GM12878 (cell line): ENCODE measurements at regions not wholly inside any gene's neighbourhood (a gene's known extent, or its start where the extent isn't known, plus 50 kb on each side); places are given as distances from the start of the nearest gene placed in this dataset.
A peak's percentile ranks its signal among the peaks of the same experiment; 100 is the strongest.

Experiments used
- ATAC-seq: fragments of 200-7000 bp; cut with Tn5 transposase; 3 replicates; pipeline ENCODE4 v1.9.1; 2020; ENCODE audit warnings: mild to moderate bottlenecking, moderate library complexity
- BruUV-seq: library from RNA; stranded (reverse); fragments of 400-500 nt; replicated peaks from 2 replicates; lab custom pipeline; 2021; lab: Mats Ljungman, UMichigan
- CTCF ChIA-PET: fragments of 300-600 bp; sonication (Branson Sonifier 250); formaldehyde crosslinking; extraction: SDS; loops from one replicate; lab custom pipeline; 2021; ENCODE audit warnings: inconsistent platforms; lab: Yijun Ruan, JAX
- POLR2A ChIA-PET: fragments of 350-600 bp; formaldehyde crosslinking; extraction: SDS; loops from one replicate; lab custom pipeline; 2021; ENCODE audit warnings: inconsistent platforms; lab: Charles Lee
- RAD21 ChIA-PET: fragments of 300-600 bp; sonication (Branson Sonifier 250); formaldehyde crosslinking; loops from one replicate; lab custom pipeline; 2023; ENCODE audit warnings: antibody characterized with exemption; ENCODE audit not compliant: unreplicated experiment; lab: Charles Lee
- SMC1A ChIA-PET: fragments of 300-600 bp; sonication (Branson Sonifier 250); formaldehyde crosslinking; loops from one replicate; lab custom pipeline; 2023; ENCODE audit not compliant: unreplicated experiment, uncharacterized antibody; lab: Charles Lee
- DNase-seq: peaks from one replicate; pipeline ENCODE4 v3.0.0-alpha.2; 2011; ENCODE audit warnings: low read depth, low spot score
- FAIRE-seq: peaks from 3 replicates; lab custom pipeline; 2011; peaks lifted over from hg19 to GRCh38; lab: Jason Lieb, UNC
- H2AFZ ChIP-seq: 2 replicates; pipeline ENCODE4 v1.6.0; 2011; ENCODE audit warnings: low read depth, low read length, control low read depth; ENCODE audit not compliant: control insufficient read depth
- H3K27ac ChIP-seq: 2 replicates; pipeline ENCODE4 v1.5.1; 2011; ENCODE audit warnings: control low read depth; ENCODE audit not compliant: control insufficient read depth, insufficient read depth
- H3K27me3 ChIP-seq, 2 experiments: replicated peaks in 1 of 2; 2 replicates each; pipeline versions ENCODE4 v1.6.0 to v1.6.1; 2011; ENCODE audit warnings: low read length in 1 of 2; ENCODE audit not compliant: control insufficient read depth in 2 of 2, insufficient read depth in 2 of 2
- H3K36me3 ChIP-seq, 2 experiments: 2 replicates each; pipeline ENCODE4 v1.5.1; 2011; ENCODE audit warnings: low read length in 1 of 2; ENCODE audit not compliant: control insufficient read depth in 2 of 2, insufficient read depth in 2 of 2
- H3K4me1 ChIP-seq: 2 replicates; pipeline ENCODE4 v1.6.1; 2011; ENCODE audit warnings: mild to moderate bottlenecking, low read length, moderate library complexity, mixed read lengths; ENCODE audit not compliant: control insufficient read depth, insufficient read depth
- H3K4me2 ChIP-seq: 2 replicates; pipeline ENCODE4 v1.6.0; 2011; ENCODE audit warnings: control low read depth; ENCODE audit not compliant: control insufficient read depth, insufficient read depth
- H3K4me3 ChIP-seq: fragments of 200-600 bp; sonication (generic); 2 replicates; pipeline ENCODE4 v1.5.1; 2016
- H3K79me2 ChIP-seq: 2 replicates; pipeline ENCODE4 v1.6.0; 2011; ENCODE audit warnings: low read length; ENCODE audit not compliant: control insufficient read depth, insufficient read depth
- H3K9ac ChIP-seq: 2 replicates; pipeline ENCODE4 v1.8.0; 2011; ENCODE audit warnings: low read length, control low read depth, mixed read lengths; ENCODE audit not compliant: control insufficient read depth, insufficient read depth
- H3K9me3 ChIP-seq: replicated peaks from 3 replicates; pipeline ENCODE4 v1.5.1; 2011; ENCODE audit warnings: mild to moderate bottlenecking, low read length; ENCODE audit not compliant: control insufficient read depth, insufficient read depth
- H4K20me1 ChIP-seq: 2 replicates; pipeline ENCODE4 v1.6.0; 2011; ENCODE audit not compliant: control insufficient read depth, insufficient read depth
- ATF7 ChIP-seq: fragments of 450-650 bp; IDR thresholded peaks from 2 replicates; pipeline ENCODE4 v1.6.1; 2016; ENCODE audit warnings: low read depth, mild to moderate bottlenecking
- EZH2 ChIP-seq: IDR thresholded peaks from 2 replicates; pipeline ENCODE4 v1.6.1; 2012; ENCODE audit warnings: low read depth, mild to moderate bottlenecking, control low read depth, inconsistent platforms, low read length, borderline replicate concordance; ENCODE audit not compliant: control insufficient read depth
- FOXK2 ChIP-seq: fragments of 450-650 bp; IDR thresholded peaks from 2 replicates; pipeline ENCODE4 v1.6.1; 2017; ENCODE audit warnings: mild to moderate bottlenecking, moderate library complexity
- FOXM1 ChIP-seq: IDR thresholded peaks from 2 replicates; pipeline ENCODE4 v1.6.1; 2012; ENCODE audit warnings: low read depth, mild to moderate bottlenecking, inconsistent platforms, low read length, moderate library complexity
- KLF5 ChIP-seq: fragments of 450-650 bp; IDR thresholded peaks from 2 replicates; pipeline ENCODE4 v1.6.1; 2014; ENCODE audit warnings: mild to moderate bottlenecking; ENCODE audit not compliant: partially characterized antibody
- POLR2A ChIP-seq: IDR thresholded peaks from 2 replicates; pipeline ENCODE4 v1.6.1; 2011; ENCODE audit warnings: low read depth, mild to moderate bottlenecking, low read length
- SREBF1 ChIP-seq: IDR thresholded peaks from 2 replicates; pipeline ENCODE4 v1.6.1; 2012; ENCODE audit warnings: mild to moderate bottlenecking, low read length
- SUPT20H ChIP-seq: IDR thresholded peaks from 2 replicates; pipeline ENCODE4 v1.6.1; 2011; ENCODE audit warnings: low read depth, mild to moderate bottlenecking, low read length, moderate library complexity, borderline replicate concordance; ENCODE audit not compliant: control insufficient read depth
- TBL1XR1 ChIP-seq: IDR thresholded peaks from 2 replicates; pipeline ENCODE4 v1.6.1; 2012; ENCODE audit warnings: low read depth, low read length, improper control_type of control experiment
- YBX1 ChIP-seq: fragments of 450-650 bp; IDR thresholded peaks from 2 replicates; pipeline ENCODE4 v1.6.1; 2016; ENCODE audit warnings: antibody characterized with exemption
- ZNF274 ChIP-seq: IDR thresholded peaks from one replicate; pipeline ENCODE4 v1.8.0; 2011; ENCODE audit not compliant: insufficient read length, insufficient read depth
- ZSCAN29 ChIP-seq: fragments of 450-650 bp; IDR thresholded peaks from 2 replicates; pipeline ENCODE4 v1.6.1; 2017; ENCODE audit warnings: mild to moderate bottlenecking, moderate library complexity
- WGBS: methylation state at CpG from one replicate; pipeline ENCODE4 v1.1.6; 2016; ENCODE audit warnings: low lambda C conversion rate; ENCODE audit not compliant: insufficient replicate concordance, insufficient coverage; ENCODE audit errors: missing lambda C conversion rate; 5-methylcytosine and 5-hydroxymethylcytosine counted together
- in situ Hi-C: fragments of 300-500 bp; cut with MboI; formaldehyde crosslinking; loops from 9 replicates; pipeline ENCODE4 v1.14.3; 2018; ENCODE audit warnings: mixed read lengths
- intact Hi-C: fragments of 100-400 bp; cut with micrococcal nuclease; formaldehyde crosslinking; loops from one replicate; pipeline ENCODE4 v1.14.2; 2022; ENCODE audit not compliant: unreplicated experiment
- TF ChIP-seq, protein P1 (sequence below): fragments of 450-650 bp; IDR thresholded peaks from 2 replicates; pipeline ENCODE4 v1.6.1; 2017; ENCODE audit warnings: mild to moderate bottlenecking, moderate library complexity

DNA sequence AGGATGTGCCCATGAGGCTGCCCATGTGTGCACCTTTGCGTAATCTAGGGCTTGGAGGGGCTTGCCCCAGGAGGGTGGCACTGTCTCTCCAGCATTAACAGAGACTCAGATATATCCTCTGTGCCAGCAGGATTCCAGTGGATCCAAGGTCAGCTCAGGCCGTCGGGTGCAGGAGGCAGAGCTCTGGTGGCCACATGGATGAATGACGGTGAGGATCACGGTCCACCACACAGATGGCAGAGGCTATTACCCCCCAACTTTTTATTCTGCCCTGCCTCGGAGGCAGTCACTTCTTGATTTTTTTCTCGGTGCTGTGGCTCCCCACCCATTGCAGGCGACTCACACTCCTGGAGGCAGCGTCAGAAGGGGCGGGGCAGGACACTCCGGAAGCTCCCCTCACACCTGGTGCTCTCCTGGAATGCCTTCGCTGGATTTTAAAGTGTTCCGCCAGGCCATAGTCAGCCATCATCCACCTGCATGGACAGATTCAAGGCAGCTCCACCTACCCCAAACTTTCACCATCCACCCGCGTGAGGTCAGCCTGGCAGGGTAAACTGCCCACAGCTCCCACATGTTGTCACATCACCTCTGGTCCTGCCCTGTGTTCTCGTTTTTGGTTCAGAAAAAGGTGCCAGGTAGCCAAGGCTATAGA, 602.9 kb upstream of the RAB6C start:
- Histone ChIP-seq H3K79me2 (no peaks in the 10 kb centered on the region), H3K4me2 (no peak overlapping the region), H3K27me3 (no peaks in the 10 kb centered on the region), H3K9ac (no peak overlapping the region), H2AFZ (no peak overlapping the region), H3K4me1 (peaks cover 24% of the 10 kb centered on the region), H3K4me3 (no peak overlapping the region), H4K20me1 (no peaks in the 10 kb centered on the region), H3K36me3 (no peaks in the 10 kb centered on the region), H3K27ac (no peak overlapping the region), H3K9me3 (no peaks in the 10 kb centered on the region; the same call in 2 of the 3 replicates)
- ChIA-PET CTCF (interaction anchor here (0.6 to 3.4 kb wide), 3 partner anchors 14 to 651 kb away, joined by 3 to 9 read pairs (median 8); no protein-coding TSS in a partner anchor), RAD21 (interaction anchor here (0.6 to 1.2 kb wide), 3 partner anchors 15 to 29 kb away, joined by 3 to 4 read pairs (median 3); no protein-coding TSS in a partner anchor), POLR2A (no interaction called here), SMC1A (interaction anchor here (1.1 kb wide), 1 partner anchor 28 kb away, joined by 3 read pairs; no protein-coding TSS in a partner anchor)
- in situ Hi-C loops = no loop called here
- no peak for DNase-seq
- TF ChIP-seq TBL1XR1 (no peak), ZNF274 (no peak), ZSCAN29 (no peak), FOXK2 (no peak), KLF5 (no peak), EZH2 (no peak)
- WGBS = 59% methylated on average over 15 of the region's 16 CpGs
- no peak for FAIRE-seq
- no peak for ATAC-seq
- intact Hi-C loops = no loop called here
- BruUV-seq = no TSS peak

- H3K4me2 ChIP-seq = peak overlapping the region; percentile 38; the same call in 1 of the 2 replicates
- no peaks in the 10 kb centered on the region; the same call in 2 of the 3 replicates for H3K9me3 ChIP-seq
- POLR2A ChIA-PET = no interaction called here
- no peak overlapping the region for H3K9ac ChIP-seq
- SMC1A ChIA-PET = interaction anchor here (0.7 kb wide), 2 partner anchors 9 to 30 kb away, joined by 3 read pairs; no protein-coding TSS in a partner anchor
- ATAC-seq (no peak; the same call in 2 of the 3 replicates), DNase-seq (no peak), FAIRE-seq (no peak)
- no peak for TF ChIP-seq YBX1
- TF ChIP-seq SREBF1 = no peak
- TF ChIP-seq SUPT20H = no peak
- no peak for TF ChIP-seq FOXM1
- TF ChIP-seq, protein P1, sequence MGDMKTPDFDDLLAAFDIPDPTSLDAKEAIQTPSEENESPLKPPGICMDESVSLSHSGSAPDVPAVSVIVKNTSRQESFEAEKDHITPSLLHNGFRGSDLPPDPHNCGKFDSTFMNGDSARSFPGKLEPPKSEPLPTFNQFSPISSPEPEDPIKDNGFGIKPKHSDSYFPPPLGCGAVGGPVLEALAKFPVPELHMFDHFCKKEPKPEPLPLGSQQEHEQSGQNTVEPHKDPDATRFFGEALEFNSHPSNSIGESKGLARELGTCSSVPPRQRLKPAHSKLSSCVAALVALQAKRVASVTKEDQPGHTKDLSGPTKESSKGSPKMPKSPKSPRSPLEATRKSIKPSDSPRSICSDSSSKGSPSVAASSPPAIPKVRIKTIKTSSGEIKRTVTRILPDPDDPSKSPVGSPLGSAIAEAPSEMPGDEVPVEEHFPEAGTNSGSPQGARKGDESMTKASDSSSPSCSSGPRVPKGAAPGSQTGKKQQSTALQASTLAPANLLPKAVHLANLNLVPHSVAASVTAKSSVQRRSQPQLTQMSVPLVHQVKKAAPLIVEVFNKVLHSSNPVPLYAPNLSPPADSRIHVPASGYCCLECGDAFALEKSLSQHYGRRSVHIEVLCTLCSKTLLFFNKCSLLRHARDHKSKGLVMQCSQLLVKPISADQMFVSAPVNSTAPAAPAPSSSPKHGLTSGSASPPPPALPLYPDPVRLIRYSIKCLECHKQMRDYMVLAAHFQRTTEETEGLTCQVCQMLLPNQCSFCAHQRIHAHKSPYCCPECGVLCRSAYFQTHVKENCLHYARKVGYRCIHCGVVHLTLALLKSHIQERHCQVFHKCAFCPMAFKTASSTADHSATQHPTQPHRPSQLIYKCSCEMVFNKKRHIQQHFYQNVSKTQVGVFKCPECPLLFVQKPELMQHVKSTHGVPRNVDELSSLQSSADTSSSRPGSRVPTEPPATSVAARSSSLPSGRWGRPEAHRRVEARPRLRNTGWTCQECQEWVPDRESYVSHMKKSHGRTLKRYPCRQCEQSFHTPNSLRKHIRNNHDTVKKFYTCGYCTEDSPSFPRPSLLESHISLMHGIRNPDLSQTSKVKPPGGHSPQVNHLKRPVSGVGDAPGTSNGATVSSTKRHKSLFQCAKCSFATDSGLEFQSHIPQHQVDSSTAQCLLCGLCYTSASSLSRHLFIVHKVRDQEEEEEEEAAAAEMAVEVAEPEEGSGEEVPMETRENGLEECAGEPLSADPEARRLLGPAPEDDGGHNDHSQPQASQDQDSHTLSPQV = no peak
- TF ChIP-seq ATF7 = no peak
- no peak for TF ChIP-seq POLR2A
- RAD21 ChIA-PET = interaction anchor here (0.6 to 1.2 kb wide), 3 partner anchors 15 to 29 kb away, joined by 3 to 4 read pairs (median 3); no protein-coding TSS in a partner anchor
- H3K36me3 ChIP-seq = no peaks in the 10 kb centered on the region
- no peaks in the 10 kb centered on the region for H3K79me2 ChIP-seq
- H3K4me3 ChIP-seq = no peak overlapping the region
- H4K20me1 ChIP-seq = no peaks in the 10 kb centered on the region
- no peaks in the 10 kb centered on the region for H3K27me3 ChIP-seq
- peak overlapping the region; percentile 41; the same call in 1 of the 2 replicates for H2AFZ ChIP-seq
- intact Hi-C loops = no loop called here
- in situ Hi-C loops = no loop called here
- peaks cover 24% of the 10 kb centered on the region for H3K4me1 ChIP-seq
- 30% methylated on average over 4 of the region's 4 CpGs for WGBS
- no TSS peak for BruUV-seq
- CTCF ChIA-PET = interaction anchor here (0.6 to 3.4 kb wide), 4 partner anchors 14 to 652 kb away, joined by 3 to 9 read pairs (median 6); no protein-coding TSS in a partner anchor
- no peak overlapping the region for H3K27ac ChIP-seq
These were observed 602.4 kb upstream of the RAB6C start for GRCh38 chr2:129377078-129377469.
